ENCODE measurements at regions not wholly inside any gene's neighbourhood (a gene's known extent, or its start where the extent isn't known, plus 50 kb on each side); places are given as distances from the start of the nearest gene placed in this dataset.
"Not testable (repeated sequence)": the region's sequence is repeated elsewhere in the genome, so short reads cannot be mapped to it uniquely, and the experiment has no call there.

DNA sequence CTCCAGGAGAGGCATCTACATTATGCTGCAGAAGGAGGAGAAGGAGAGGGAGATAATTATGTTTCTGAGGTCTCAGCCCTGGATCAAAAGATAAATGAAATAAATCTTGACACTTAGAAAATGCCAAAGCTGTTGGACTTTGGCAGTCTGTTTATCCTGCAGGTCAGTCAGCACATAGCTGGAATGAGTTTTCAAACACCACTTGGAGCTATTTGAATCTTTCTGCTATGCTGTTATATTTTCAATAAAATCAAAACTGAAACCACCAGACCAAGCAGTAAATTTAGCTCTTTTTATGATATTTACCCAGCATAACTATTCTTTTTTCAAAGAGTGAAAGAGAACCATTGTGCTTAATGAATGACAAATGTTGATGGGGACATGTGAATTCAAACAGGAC is 505.1 kb upstream of the ITGA1 start:
- H3K27me3 ChIP-seq, result no peaks in the 10 kb centered on the region
- TF ChIP-seq, protein P1, sequence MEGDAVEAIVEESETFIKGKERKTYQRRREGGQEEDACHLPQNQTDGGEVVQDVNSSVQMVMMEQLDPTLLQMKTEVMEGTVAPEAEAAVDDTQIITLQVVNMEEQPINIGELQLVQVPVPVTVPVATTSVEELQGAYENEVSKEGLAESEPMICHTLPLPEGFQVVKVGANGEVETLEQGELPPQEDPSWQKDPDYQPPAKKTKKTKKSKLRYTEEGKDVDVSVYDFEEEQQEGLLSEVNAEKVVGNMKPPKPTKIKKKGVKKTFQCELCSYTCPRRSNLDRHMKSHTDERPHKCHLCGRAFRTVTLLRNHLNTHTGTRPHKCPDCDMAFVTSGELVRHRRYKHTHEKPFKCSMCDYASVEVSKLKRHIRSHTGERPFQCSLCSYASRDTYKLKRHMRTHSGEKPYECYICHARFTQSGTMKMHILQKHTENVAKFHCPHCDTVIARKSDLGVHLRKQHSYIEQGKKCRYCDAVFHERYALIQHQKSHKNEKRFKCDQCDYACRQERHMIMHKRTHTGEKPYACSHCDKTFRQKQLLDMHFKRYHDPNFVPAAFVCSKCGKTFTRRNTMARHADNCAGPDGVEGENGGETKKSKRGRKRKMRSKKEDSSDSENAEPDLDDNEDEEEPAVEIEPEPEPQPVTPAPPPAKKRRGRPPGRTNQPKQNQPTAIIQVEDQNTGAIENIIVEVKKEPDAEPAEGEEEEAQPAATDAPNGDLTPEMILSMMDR (IDR thresholded peaks at IDR 0.05), result no peak
- H3K4me1 ChIP-seq, result no peaks in the 10 kb centered on the region
- H3K4me3 ChIP-seq, result no peak overlapping the region
- H3K36me3 ChIP-seq, result no peaks in the 10 kb centered on the region
- peaks cover 0 to 2% (median 0%) of the 10 kb centered on the region in 3 donors for H3K9me3 ChIP-seq
- DNase-seq, result no peak
- intact Hi-C loops (cut with DNase I; ENCODE audit: low total_unique reads), result no loop called here
- H3K27ac ChIP-seq, result no peak overlapping the region

DNA sequence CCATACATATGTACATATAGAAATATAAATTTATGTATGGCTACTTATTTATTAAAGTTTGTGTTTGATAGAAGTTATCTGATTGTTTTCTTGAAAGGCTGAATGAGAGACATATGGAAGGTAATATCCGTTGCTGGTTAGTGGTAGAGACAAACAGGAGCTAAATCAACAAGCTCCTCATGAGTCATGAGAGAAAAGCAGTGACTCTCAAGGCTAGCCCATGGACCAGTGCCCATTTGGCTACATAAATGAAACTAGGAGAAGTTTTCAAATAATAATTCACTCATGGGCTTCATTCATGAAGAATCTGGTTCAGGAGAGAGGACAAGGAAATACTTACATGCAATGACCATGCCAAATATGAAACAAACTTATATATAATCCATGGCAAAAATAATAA is 504.5 kb upstream of the ITGA1 start:
- H3K4me3 ChIP-seq, result no peak overlapping the region
- no peaks in the 10 kb centered on the region for H3K4me1 ChIP-seq
- peaks cover 0 to 2% (median 0%) of the 10 kb centered on the region in 3 donors for H3K9me3 ChIP-seq
- no peaks in the 10 kb centered on the region for H3K36me3 ChIP-seq
- no peak for DNase-seq
- intact Hi-C loops (cut with DNase I; ENCODE audit: low total_unique reads), result no loop called here
- no peak overlapping the region for H3K27ac ChIP-seq
- no peaks in the 10 kb centered on the region for H3K27me3 ChIP-seq
- TF ChIP-seq, protein P1 (IDR thresholded peaks at IDR 0.05), result no peak

DNA sequence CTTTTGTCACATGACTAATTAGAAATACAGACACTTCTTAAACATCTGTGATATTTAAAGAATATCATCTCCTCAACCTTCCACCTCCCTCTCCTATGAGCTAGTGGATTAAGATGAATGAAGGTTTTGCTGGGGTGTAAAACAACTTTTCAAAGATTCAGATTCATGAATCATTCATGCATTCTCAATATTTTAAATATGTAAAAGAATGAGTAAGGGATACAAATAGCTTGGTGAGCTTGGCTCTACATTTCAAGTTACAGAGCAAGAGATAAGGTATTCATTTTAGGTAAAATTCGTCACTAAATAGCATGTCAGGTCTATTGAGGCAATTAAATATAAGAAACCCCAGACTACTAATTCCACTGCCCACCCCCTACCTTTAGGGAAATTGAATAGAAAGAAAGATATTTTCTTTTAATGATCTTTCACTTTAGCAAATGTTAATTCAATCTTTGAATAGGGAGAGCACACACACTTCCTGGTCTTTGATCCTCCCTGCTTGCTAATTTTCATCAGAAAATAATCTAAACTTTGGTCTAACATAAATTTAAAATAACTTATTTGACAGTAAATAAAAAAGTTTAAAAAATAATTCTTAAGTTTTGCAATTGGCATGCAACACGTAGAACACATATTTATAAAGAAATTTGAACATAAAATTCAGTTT is 486.9 kb upstream of the ITGA1 start:
- TF ChIP-seq, protein P1 (IDR thresholded peaks at IDR 0.05), result no peak
- intact Hi-C loops (cut with DNase I; ENCODE audit: low total_unique reads), result no loop called here
- no peak overlapping the region for H3K27ac ChIP-seq

DNA sequence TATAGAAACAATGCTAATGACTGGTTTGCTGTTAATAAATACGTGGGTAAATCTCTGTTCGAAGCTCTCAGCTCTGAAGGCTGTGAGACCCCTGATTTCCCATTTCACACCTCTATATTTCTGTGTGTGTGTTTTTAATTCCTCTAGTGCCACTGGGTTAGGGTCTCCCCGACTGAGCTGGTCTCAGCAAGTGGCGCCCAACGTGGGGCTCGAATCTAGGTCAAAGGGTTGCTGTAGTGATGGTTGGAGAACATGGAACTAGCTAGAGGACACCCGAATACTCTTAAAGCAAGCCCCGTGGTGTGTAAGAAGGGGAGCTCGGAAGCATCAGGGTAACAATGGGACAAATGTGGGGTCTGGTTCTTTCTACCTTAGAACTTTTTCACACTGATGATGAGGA is 482.9 kb upstream of the ITGA1 start:
- H3K27me3 ChIP-seq; intact Hi-C loops (cut with DNase I; ENCODE audit: low total_unique reads); H3K4me3 ChIP-seq: not testable (repeated sequence)

More for the DNA sequence above, 486.9 kb upstream of the ITGA1 start:
- no peak for DNase-seq
- peaks cover 0 to 19% (median 16%) of the 10 kb centered on the region in 3 donors for H3K9me3 ChIP-seq
- no peak overlapping the region for H3K4me3 ChIP-seq
- H3K4me1 ChIP-seq, result no peaks in the 10 kb centered on the region
- H3K36me3 ChIP-seq, result no peaks in the 10 kb centered on the region
- no peaks in the 10 kb centered on the region for H3K27me3 ChIP-seq

DNA sequence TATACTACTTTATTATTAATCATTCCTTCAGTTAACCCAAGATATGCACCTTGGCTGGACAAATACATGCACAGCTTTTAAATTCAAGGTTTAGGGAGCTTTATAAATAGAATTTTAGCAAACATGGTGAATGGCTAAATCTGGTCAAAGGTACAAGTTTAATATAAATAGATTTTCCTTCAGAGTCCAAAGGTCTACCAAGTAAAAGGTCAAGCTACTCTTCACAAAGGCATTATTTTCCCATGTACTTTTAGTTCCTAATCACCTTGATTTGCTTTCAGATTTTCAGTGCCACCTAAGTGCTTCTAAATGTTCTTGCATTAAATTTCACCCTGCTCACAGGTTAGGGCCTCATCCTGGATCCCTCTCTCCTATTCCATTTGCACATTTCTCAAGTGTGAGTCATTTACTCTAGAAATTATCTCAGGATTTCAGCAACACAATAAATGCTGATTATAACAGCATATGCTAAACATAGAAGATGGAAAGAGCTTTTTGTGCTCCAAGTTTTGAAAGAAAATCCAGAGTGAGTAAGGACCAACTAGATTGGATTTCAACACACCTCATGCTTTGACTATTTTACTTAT is 459.4 kb upstream of the ITGA1 start:
- no peaks in the 10 kb centered on the region for H3K4me1 ChIP-seq
- DNase-seq, result no peak
- H3K27ac ChIP-seq, result no peak overlapping the region

More for the DNA sequence above, 482.9 kb upstream of the ITGA1 start:
- H3K9me3 ChIP-seq, result peaks cover 0 to 20% (median 16%) of the 10 kb centered on the region in 3 donors
- H3K27ac ChIP-seq, H3K4me1 ChIP-seq, DNase-seq, H3K36me3 ChIP-seq: not testable (repeated sequence)

DNA sequence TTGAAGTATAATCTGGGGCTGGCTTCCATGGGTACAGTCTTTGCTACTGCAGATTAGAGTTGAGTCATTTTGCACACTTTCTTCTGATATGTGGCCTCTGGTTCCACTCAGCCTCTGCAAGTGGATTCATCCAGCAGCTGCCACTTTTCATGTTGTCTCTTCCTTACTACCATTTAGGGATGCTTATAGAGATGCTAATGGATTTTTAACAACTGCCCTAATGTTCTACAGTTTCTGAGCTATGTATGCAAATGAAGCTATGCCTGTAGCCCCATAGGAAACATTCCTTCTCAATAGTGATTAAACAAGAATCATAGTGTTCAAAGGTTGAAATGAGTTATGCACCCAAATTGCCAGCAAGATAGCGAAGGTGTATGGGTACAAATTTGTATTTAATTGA is 456.0 kb upstream of the ITGA1 start:
- H3K4me1 ChIP-seq, result no peaks in the 10 kb centered on the region
- TF ChIP-seq, protein P1 (IDR thresholded peaks at IDR 0.05), result no peak
- no peak overlapping the region for H3K4me3 ChIP-seq
- H3K9me3 ChIP-seq, result no peaks in the 10 kb centered on the region
- no peaks in the 10 kb centered on the region for H3K27me3 ChIP-seq
- no peak for DNase-seq
- H3K27ac ChIP-seq, result no peak overlapping the region
- intact Hi-C loops (cut with DNase I; ENCODE audit: low total_unique reads), result no loop called here
- H3K36me3 ChIP-seq, result no peaks in the 10 kb centered on the region

More for the DNA sequence above, 459.4 kb upstream of the ITGA1 start:
- H3K27me3 ChIP-seq, result no peaks in the 10 kb centered on the region
- no peaks in the 10 kb centered on the region for H3K36me3 ChIP-seq
- no peaks in the 10 kb centered on the region for H3K9me3 ChIP-seq
- TF ChIP-seq, protein P1 (IDR thresholded peaks at IDR 0.05), result no peak
- intact Hi-C loops (cut with DNase I; ENCODE audit: low total_unique reads), result no loop called here
- H3K4me3 ChIP-seq, result no peak overlapping the region

Measured in tibial artery (tissue), 4 donors.